Suppressor macrophage treated with lipopolysaccharide for 1 hour (primary cell): ENCODE measurements at regions not wholly inside any gene's neighbourhood (a gene's known extent, or its start where the extent isn't known, plus 50 kb on each side); places are given as distances from the start of the nearest gene placed in this dataset.

ENCODE experiments used
- DNase-seq, 3 donors: peaks; one replicate each; pipeline ENCODE4 v3.0.0-alpha.2; 2020 to 2022

GRCh38 chr5:54927097-54927746, 58.2 kb downstream of the ESM1 start:
- no peak for DNase-seq

GRCh38 chr5:54924487-54924886, 60.9 kb downstream of the ESM1 start:
- DNase-seq, result no peak

GRCh38 chr5:54917323-54917722, 68.1 kb downstream of the ESM1 start:
- no peak for DNase-seq

GRCh38 chr5:54915466-54916027, 69.8 kb downstream of the ESM1 start:
- DNase-seq, result no peak

- no peak for DNase-seq
These were observed 73.4 kb downstream of the ESM1 start for GRCh38 chr5:54912021-54912420.

GRCh38 chr5:54909911-54910870, 75.2 kb downstream of the ESM1 start:
- no peak for DNase-seq

- no peak for DNase-seq
These were observed 76.4 kb downstream of the ESM1 start for GRCh38 chr5:54908774-54909525.

- DNase-seq, result peak; percentile 70 to 74 (median 70)
These were observed 79.4 kb downstream of the ESM1 start for GRCh38 chr5:54905942-54906537.

GRCh38 chr5:54905246-54905795, 80.1 kb downstream of the ESM1 start:
- DNase-seq, result no peak

- peak in 2 of 3 donors; percentile 9 to 19 for DNase-seq
These were observed 81.0 kb downstream of the ESM1 start for GRCh38 chr5:54904425-54904824.

- DNase-seq, result peak in 2 of 3 donors; percentile 33 to 40
These were observed 82.5 kb downstream of the ESM1 start for GRCh38 chr5:54902791-54903473.

GRCh38 chr5:54900984-54901725, 84.2 kb downstream of the ESM1 start:
- DNase-seq, result peak; percentile 85 to 89 (median 89)

GRCh38 chr5:54897001-54897400, 88.4 kb downstream of the ESM1 start:
- DNase-seq, result no peak

- DNase-seq, result peak; percentile 42 to 45 (median 42)
These were observed 89.5 kb downstream of the ESM1 start for GRCh38 chr5:54895816-54896341.

GRCh38 chr5:54894957-54895815, 90.2 kb downstream of the ESM1 start:
- no peak for DNase-seq

GRCh38 chr5:54889826-54890225, 95.6 kb downstream of the ESM1 start:
- DNase-seq, result no peak

- no peak for DNase-seq
These were observed 97.7 kb downstream of the ESM1 start for GRCh38 chr5:54887663-54888062.

- no peak for DNase-seq
These were observed 98.5 kb downstream of the ESM1 start for GRCh38 chr5:54886866-54887265.

- DNase-seq, result no peak
These were observed 99.8 kb downstream of the ESM1 start for GRCh38 chr5:54885636-54886035.

- no peak for DNase-seq
These were observed 101.2 kb downstream of the ESM1 start for GRCh38 chr5:54884195-54884536.
